ENCODE measurements at regions not wholly inside any gene's neighbourhood (a gene's known extent, or its start where the extent isn't known, plus 50 kb on each side); places are given as distances from the start of the nearest gene placed in this dataset.
"Not testable (repeated sequence)": the region's sequence is repeated elsewhere in the genome, so short reads cannot be mapped to it uniquely, and the experiment has no call there.

DNA sequence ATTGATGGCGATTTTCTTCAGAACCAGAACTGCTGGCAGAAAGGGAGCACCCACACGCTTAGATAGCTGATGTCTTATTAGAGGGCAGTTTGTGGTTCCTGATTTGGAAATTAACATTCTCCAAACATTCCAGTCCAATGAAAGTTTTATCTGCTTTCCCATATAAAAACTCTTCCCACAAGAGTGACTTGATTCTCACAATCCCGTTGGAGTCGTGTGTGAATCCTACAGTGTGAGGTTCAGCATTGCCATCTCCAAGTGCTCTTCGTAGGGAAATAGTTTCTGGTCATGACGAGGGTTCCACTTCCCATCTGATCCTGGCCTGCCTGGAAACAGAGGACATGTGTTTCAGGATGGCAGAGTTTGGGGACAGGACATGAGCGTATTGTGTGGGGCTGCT, 105.4 kb upstream of the CCZ1B start:
- not testable (repeated sequence) for H3K79me2 ChIP-seq (ENCODE audit: control insufficient read depth, insufficient read depth, low read length); H2BK120ac ChIP-seq (ENCODE audit: low read depth, low read length); H3K9ac ChIP-seq (ENCODE audit: low read length); H2BK5ac ChIP-seq (ENCODE audit: low read length); H3K23ac ChIP-seq (ENCODE audit: low read length); H3K27me3 ChIP-seq (ENCODE audit: insufficient read depth, low read length, poor library complexity); H3K79me1 ChIP-seq (ENCODE audit: low read length); H3K27ac ChIP-seq (ENCODE audit: low read depth, low read length); H4K5ac ChIP-seq (ENCODE audit: low read length); H2BK15ac ChIP-seq (replicated peaks; ENCODE audit: low read depth); H3K4ac ChIP-seq (ENCODE audit: low read depth, low read length); H3K56ac ChIP-seq (ENCODE audit: low read length); H4K8ac ChIP-seq (ENCODE audit: low read depth, low read length); H3K36me3 ChIP-seq (ENCODE audit: control insufficient read depth, insufficient read depth, low read length); H3K4me2 ChIP-seq (ENCODE audit: low read length); DNase-seq; H3K4me1 ChIP-seq (ENCODE audit: control insufficient read depth, low read depth, low read length); H3K18ac ChIP-seq (ENCODE audit: low read length); H2AK5ac ChIP-seq (ENCODE audit: low read length); H3K4me3 ChIP-seq (ENCODE audit: low read length)
- no CpG with 5 or more reads among the region's 7 CpGs for WGBS (ENCODE audit: extremely low coverage, insufficient coverage, low lambda C conversion rate)

DNA sequence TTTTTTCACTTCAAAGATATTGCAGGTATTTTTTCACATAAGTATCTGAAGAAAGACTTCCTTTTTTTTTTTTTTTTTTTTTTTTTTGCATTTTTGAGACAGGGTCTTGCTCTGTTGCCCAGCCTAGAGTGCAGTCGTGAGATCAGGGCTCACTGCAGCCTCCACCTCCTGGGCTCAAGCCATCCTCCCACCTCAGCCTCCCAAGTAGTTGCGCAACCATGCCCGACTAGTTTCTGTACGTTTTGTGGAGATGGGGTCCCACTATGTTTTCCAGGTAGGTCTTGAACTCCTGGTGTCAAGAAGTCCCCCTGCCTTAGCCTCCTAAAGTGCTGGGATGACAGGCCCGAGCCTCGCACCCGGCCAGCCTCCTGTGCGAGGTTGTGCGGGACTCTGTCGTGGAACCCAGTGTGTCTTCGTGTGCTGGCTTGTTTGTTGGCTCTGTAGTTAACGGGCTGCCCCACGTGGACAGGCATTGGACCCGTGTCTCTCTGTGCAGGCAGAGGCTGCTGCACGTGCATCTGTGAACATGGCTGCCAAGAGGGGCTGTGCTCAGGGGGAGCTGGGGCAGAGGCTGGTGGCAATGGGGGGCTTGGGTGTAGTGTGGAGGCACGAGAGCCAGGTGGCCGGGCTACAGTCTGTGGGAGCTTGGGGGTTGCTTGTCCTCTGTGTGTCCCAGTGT, 108.0 kb upstream of the CCZ1B start:
- not testable (repeated sequence) for H3K27me3 ChIP-seq (ENCODE audit: insufficient read depth, low read length, poor library complexity); H3K4me3 ChIP-seq (ENCODE audit: low read length); H4K5ac ChIP-seq (ENCODE audit: low read length); H3K4me1 ChIP-seq (ENCODE audit: control insufficient read depth, low read depth, low read length); H2BK5ac ChIP-seq (ENCODE audit: low read length); H3K4me2 ChIP-seq (ENCODE audit: low read length); H3K18ac ChIP-seq (ENCODE audit: low read length); H3K9ac ChIP-seq (ENCODE audit: low read length); H3K56ac ChIP-seq (ENCODE audit: low read length); DNase-seq; H3K27ac ChIP-seq (ENCODE audit: low read depth, low read length); H3K4ac ChIP-seq (ENCODE audit: low read depth, low read length); H3K23ac ChIP-seq (ENCODE audit: low read length); H2BK15ac ChIP-seq (replicated peaks; ENCODE audit: low read depth); H4K8ac ChIP-seq (ENCODE audit: low read depth, low read length); H2BK120ac ChIP-seq (ENCODE audit: low read depth, low read length); H3K36me3 ChIP-seq (ENCODE audit: control insufficient read depth, insufficient read depth, low read length); H3K79me1 ChIP-seq (ENCODE audit: low read length); H2AK5ac ChIP-seq (ENCODE audit: low read length); H3K79me2 ChIP-seq (ENCODE audit: control insufficient read depth, insufficient read depth, low read length)
- WGBS (ENCODE audit: extremely low coverage, insufficient coverage, low lambda C conversion rate): no CpG with 5 or more reads among the region's 17 CpGs

DNA sequence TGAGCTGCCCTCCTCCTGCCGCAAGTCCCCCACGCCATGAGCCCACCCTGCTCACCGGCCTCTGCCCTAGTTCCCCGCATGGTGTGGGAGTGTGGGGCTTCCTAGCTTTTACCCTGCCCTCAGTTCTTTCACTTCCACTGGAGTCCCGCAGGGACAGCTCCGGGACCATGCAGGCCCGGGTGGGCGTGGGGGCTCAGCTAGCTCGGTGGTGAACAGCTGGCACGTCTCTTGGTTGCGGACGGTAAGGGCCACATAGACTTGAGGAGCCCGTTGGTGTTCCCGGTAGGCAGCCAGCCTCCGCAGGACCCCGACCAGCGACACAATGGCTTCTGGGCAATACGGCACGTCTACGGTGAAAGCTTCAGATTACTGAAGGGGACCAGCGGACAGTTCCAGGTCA, 108.9 kb upstream of the CCZ1B start:
- Histone ChIP-seq H3K4ac (ENCODE audit: low read depth, low read length) (no peak overlapping the region), H2BK15ac (replicated peaks; ENCODE audit: low read depth) (no peak overlapping the region), H4K8ac (ENCODE audit: low read depth, low read length) (no peak overlapping the region), H4K5ac (ENCODE audit: low read length) (no peak overlapping the region), H3K4me1 (ENCODE audit: control insufficient read depth, low read depth, low read length) (no peaks in the 10 kb centered on the region), H2AK5ac (ENCODE audit: low read length) (no peak overlapping the region), H3K79me1 (ENCODE audit: low read length) (no peaks in the 10 kb centered on the region), H3K36me3 (ENCODE audit: control insufficient read depth, insufficient read depth, low read length) (no peaks in the 10 kb centered on the region), H3K9ac (ENCODE audit: low read length) (no peak overlapping the region), H3K56ac (ENCODE audit: low read length) (no peak overlapping the region), H3K4me2 (ENCODE audit: low read length) (no peak overlapping the region), H3K23ac (ENCODE audit: low read length) (no peak overlapping the region), H2BK5ac (ENCODE audit: low read length) (no peak overlapping the region), H3K27me3 (ENCODE audit: insufficient read depth, low read length, poor library complexity) (no peaks in the 10 kb centered on the region), H2BK120ac (ENCODE audit: low read depth, low read length) (no peak overlapping the region), H3K4me3 (ENCODE audit: low read length) (no peak overlapping the region), H3K18ac (ENCODE audit: low read length) (no peak overlapping the region), H3K27ac (ENCODE audit: low read depth, low read length) (no peak overlapping the region), H3K79me2 (ENCODE audit: control insufficient read depth, insufficient read depth, low read length) (no peaks in the 10 kb centered on the region)
- DNase-seq: no peak
- WGBS (ENCODE audit: extremely low coverage, insufficient coverage, low lambda C conversion rate): no CpG with 5 or more reads among the region's 21 CpGs

DNA sequence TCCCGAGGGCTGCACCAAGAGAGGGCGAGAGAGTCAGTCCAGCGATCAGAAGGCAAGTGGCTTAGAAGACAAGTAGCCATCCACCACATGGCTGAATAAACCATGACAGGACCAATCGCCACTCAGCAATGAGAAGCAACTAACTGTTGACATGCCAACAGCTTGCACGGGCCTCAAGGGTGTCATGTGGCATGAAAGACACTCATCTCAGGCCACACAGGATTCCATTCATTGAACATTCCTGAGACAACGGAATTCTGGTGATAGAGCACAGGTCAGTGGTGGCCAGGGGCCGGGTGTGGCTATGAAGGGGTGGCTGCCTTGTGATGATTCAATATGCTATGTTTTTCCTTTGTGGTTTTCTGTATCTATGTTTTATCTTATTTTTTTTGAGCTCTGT, 110.6 kb upstream of the CCZ1B start:
- not testable (repeated sequence) for H3K56ac ChIP-seq (ENCODE audit: low read length); H2BK5ac ChIP-seq (ENCODE audit: low read length); H3K9ac ChIP-seq (ENCODE audit: low read length); H3K79me1 ChIP-seq (ENCODE audit: low read length); H4K8ac ChIP-seq (ENCODE audit: low read depth, low read length); H3K4me2 ChIP-seq (ENCODE audit: low read length); H3K27me3 ChIP-seq (ENCODE audit: insufficient read depth, low read length, poor library complexity); H3K27ac ChIP-seq (ENCODE audit: low read depth, low read length); H2BK120ac ChIP-seq (ENCODE audit: low read depth, low read length); H3K79me2 ChIP-seq (ENCODE audit: control insufficient read depth, insufficient read depth, low read length); H3K4me1 ChIP-seq (ENCODE audit: control insufficient read depth, low read depth, low read length); H3K4ac ChIP-seq (ENCODE audit: low read depth, low read length); H3K18ac ChIP-seq (ENCODE audit: low read length); H3K36me3 ChIP-seq (ENCODE audit: control insufficient read depth, insufficient read depth, low read length); H2AK5ac ChIP-seq (ENCODE audit: low read length); H4K5ac ChIP-seq (ENCODE audit: low read length); H3K4me3 ChIP-seq (ENCODE audit: low read length); H3K23ac ChIP-seq (ENCODE audit: low read length); DNase-seq; H2BK15ac ChIP-seq (replicated peaks; ENCODE audit: low read depth)
- no CpG with 5 or more reads among the region's 7 CpGs for WGBS (ENCODE audit: extremely low coverage, insufficient coverage, low lambda C conversion rate)

DNA sequence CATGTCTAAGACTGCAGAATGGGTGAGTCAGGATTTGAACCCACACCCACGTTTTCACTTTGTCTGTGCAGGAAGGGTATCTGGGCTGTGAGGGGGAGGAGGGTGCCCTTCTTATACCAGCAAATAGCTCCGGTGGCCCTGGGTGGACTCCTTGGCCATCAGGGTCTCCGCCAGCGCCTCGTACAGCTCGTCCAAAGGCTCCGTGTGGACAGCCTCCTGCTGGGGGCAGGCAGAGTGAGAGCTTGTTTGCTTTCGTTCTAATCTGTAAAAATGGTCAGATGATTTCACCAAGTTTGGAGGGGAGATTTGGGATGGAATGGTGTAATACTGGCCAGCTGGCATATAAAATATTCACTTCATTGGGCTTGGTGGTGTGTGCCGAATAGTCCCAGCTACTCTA, 111.7 kb upstream of the CCZ1B start:
- no CpG with 5 or more reads among the region's 9 CpGs for WGBS (ENCODE audit: extremely low coverage, insufficient coverage, low lambda C conversion rate)
- not testable (repeated sequence) for H3K27me3 ChIP-seq (ENCODE audit: insufficient read depth, low read length, poor library complexity); H3K4me1 ChIP-seq (ENCODE audit: control insufficient read depth, low read depth, low read length); H3K4me2 ChIP-seq (ENCODE audit: low read length); H3K4ac ChIP-seq (ENCODE audit: low read depth, low read length); H3K27ac ChIP-seq (ENCODE audit: low read depth, low read length); H3K18ac ChIP-seq (ENCODE audit: low read length); H3K4me3 ChIP-seq (ENCODE audit: low read length); H4K5ac ChIP-seq (ENCODE audit: low read length); DNase-seq; H3K9ac ChIP-seq (ENCODE audit: low read length); H2BK5ac ChIP-seq (ENCODE audit: low read length); H2AK5ac ChIP-seq (ENCODE audit: low read length); H3K79me2 ChIP-seq (ENCODE audit: control insufficient read depth, insufficient read depth, low read length); H3K79me1 ChIP-seq (ENCODE audit: low read length); H3K56ac ChIP-seq (ENCODE audit: low read length); H3K36me3 ChIP-seq (ENCODE audit: control insufficient read depth, insufficient read depth, low read length); H2BK15ac ChIP-seq (replicated peaks; ENCODE audit: low read depth); H3K23ac ChIP-seq (ENCODE audit: low read length); H2BK120ac ChIP-seq (ENCODE audit: low read depth, low read length); H4K8ac ChIP-seq (ENCODE audit: low read depth, low read length)

DNA sequence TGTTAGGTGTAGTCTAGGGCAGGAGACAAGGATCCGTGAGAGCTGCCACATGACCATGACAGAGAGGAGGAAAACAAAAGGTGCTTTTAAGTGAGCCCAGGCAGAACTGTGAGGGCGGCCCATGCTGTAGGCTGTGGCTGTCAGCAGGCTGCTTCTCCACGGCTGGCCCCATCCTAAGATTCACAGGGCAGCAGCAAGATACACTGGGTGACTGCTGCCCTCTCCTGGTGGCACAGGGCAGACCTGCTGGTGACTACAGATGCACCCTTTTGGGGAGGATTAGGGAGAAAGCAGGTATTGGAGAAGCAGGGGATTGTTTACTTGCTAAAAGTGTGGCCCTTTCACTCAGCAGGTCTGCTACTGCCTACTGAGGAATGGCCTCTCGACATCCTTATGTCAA, 112.2 kb upstream of the CCZ1B start:
- H3K56ac ChIP-seq (ENCODE audit: low read length); H4K5ac ChIP-seq (ENCODE audit: low read length); H3K4me1 ChIP-seq (ENCODE audit: control insufficient read depth, low read depth, low read length); H2BK5ac ChIP-seq (ENCODE audit: low read length); H3K36me3 ChIP-seq (ENCODE audit: control insufficient read depth, insufficient read depth, low read length); H3K4ac ChIP-seq (ENCODE audit: low read depth, low read length); H2AK5ac ChIP-seq (ENCODE audit: low read length); H3K27me3 ChIP-seq (ENCODE audit: insufficient read depth, low read length, poor library complexity); H3K4me3 ChIP-seq (ENCODE audit: low read length); H3K23ac ChIP-seq (ENCODE audit: low read length); H3K9ac ChIP-seq (ENCODE audit: low read length); H3K79me2 ChIP-seq (ENCODE audit: control insufficient read depth, insufficient read depth, low read length); H2BK15ac ChIP-seq (replicated peaks; ENCODE audit: low read depth); H3K79me1 ChIP-seq (ENCODE audit: low read length); H4K8ac ChIP-seq (ENCODE audit: low read depth, low read length); H3K4me2 ChIP-seq (ENCODE audit: low read length); H3K27ac ChIP-seq (ENCODE audit: low read depth, low read length); H3K18ac ChIP-seq (ENCODE audit: low read length); H2BK120ac ChIP-seq (ENCODE audit: low read depth, low read length): not testable (repeated sequence)
- DNase-seq: peak; percentile 49
- no CpG with 5 or more reads among the region's 4 CpGs for WGBS (ENCODE audit: extremely low coverage, insufficient coverage, low lambda C conversion rate)
